Thyroid gland (tissue), 4 donors: ENCODE measurements at regions not wholly inside any gene's neighbourhood (a gene's known extent, or its start where the extent isn't known, plus 50 kb on each side); places are given as distances from the start of the nearest gene placed in this dataset.

Experiments used
- DNase-seq, 2 donors: peaks; one replicate each; pipeline ENCODE4 v3.0.0-alpha.2; 2019
- H3K27ac ChIP-seq, 3 donors: fragments of 200-600 bp; sonication (generic); 1 replicate in 2 of 3; 2 replicates in 1 of 3; pipeline ENCODE4 v1.5.1; 2016 to 2019; ENCODE audit warnings: mild to moderate bottlenecking in 1 of 3, moderate library complexity in 1 of 3
- H3K27me3 ChIP-seq: fragments of 200-600 bp; sonication (generic); one replicate; pipeline ENCODE4 v1.5.1; 2019
- H3K36me3 ChIP-seq, 2 donors: fragments of 200-600 bp; sonication (generic); one replicate each; pipeline ENCODE4 v1.5.1; 2016 to 2019
- H3K4me1 ChIP-seq, 2 donors: fragments of 200-600 bp; sonication (generic); one replicate each; pipeline ENCODE4 v1.5.1; 2017 to 2019
- H3K4me3 ChIP-seq, 3 donors: fragments of 200-600 bp; sonication (generic); replicated peaks in 1 of 3; 1 replicate in 2 of 3; 2 replicates in 1 of 3; pipeline ENCODE4 v1.5.1; 2016; ENCODE audit warnings: mild to moderate bottlenecking in 1 of 3
- H3K9me3 ChIP-seq: fragments of 200-600 bp; sonication (generic); one replicate; pipeline ENCODE4 v1.5.1; 2017
- CTCF ChIP-seq, 6 experiments: fragments of 200-600 bp in 3 of 6; fragments of 450-650 bp in 3 of 6; sonication (generic) in 3 of 6; IDR thresholded peaks; one replicate each; pipeline ENCODE4 v1.5.1; 2016 to 2019; ENCODE audit warnings: antibody characterized with exemption in 6 of 6, mild to moderate bottlenecking in 2 of 6, inconsistent platforms in 1 of 6, moderate library complexity in 1 of 6
- POLR2A ChIP-seq, 2 donors: fragments of 450-650 bp; IDR thresholded peaks; one replicate each; pipeline ENCODE4 v1.6.1; 2017; ENCODE audit warnings: antibody characterized with exemption in 2 of 2, mild to moderate bottlenecking in 2 of 2, moderate library complexity in 1 of 2
- WGBS, 2 donors: methylation state at CpG; one replicate each; pipeline ENCODE4 v1.1.5; 2017; 5-methylcytosine and 5-hydroxymethylcytosine counted together
- intact Hi-C: fragments of 100-400 bp; cut with DNase I; formaldehyde crosslinking; loops from one replicate; pipeline ENCODE4 v1.15.1; 2023

GRCh38 chr1:163885510-163885909, 563.8 kb downstream of the NUF2 start:
- TF ChIP-seq CTCF (IDR thresholded peaks at IDR 0.05) (no peak), POLR2A (IDR thresholded peaks at IDR 0.05) (no peak)
- Histone ChIP-seq H3K36me3 (no peaks in the 10 kb centered on the region), H3K27ac (no peak overlapping the region), H3K9me3 (no peaks in the 10 kb centered on the region), H3K27me3 (no peaks in the 10 kb centered on the region), H3K4me1 (no peaks in the 10 kb centered on the region), H3K4me3 (no peak overlapping the region)
- DNase-seq: no peak
- intact Hi-C loops: no loop called here
- 88 to 93% methylated on average over 8 of the region's 8 CpGs for WGBS, 2 donors

GRCh38 chr1:163896001-163896400, 574.2 kb downstream of the NUF2 start:
- Histone ChIP-seq H3K9me3 (no peaks in the 10 kb centered on the region), H3K4me3 (no peak overlapping the region), H3K36me3 (no peaks in the 10 kb centered on the region), H3K27me3 (no peaks in the 10 kb centered on the region), H3K27ac (no peak overlapping the region), H3K4me1 (no peaks in the 10 kb centered on the region)
- 59 to 75% methylated on average over 1 of the region's 1 CpG for WGBS, 2 donors
- intact Hi-C loops: no loop called here
- TF ChIP-seq CTCF (IDR thresholded peaks at IDR 0.05) (no peak), POLR2A (IDR thresholded peaks at IDR 0.05) (no peak)
- DNase-seq: no peak

- H3K4me3 ChIP-seq: no peak overlapping the region
- H3K4me1 ChIP-seq: no peaks in the 10 kb centered on the region
- H3K27ac ChIP-seq: no peak overlapping the region
- no peaks in the 10 kb centered on the region for H3K27me3 ChIP-seq
- 61 to 70% methylated on average over 5 of the region's 5 CpGs for WGBS, 2 donors
- H3K9me3 ChIP-seq: no peaks in the 10 kb centered on the region
- DNase-seq: peak in 1 of 2 donors; percentile 2
- no peak for TF ChIP-seq CTCF (IDR thresholded peaks at IDR 0.05)
- no peak for TF ChIP-seq POLR2A (IDR thresholded peaks at IDR 0.05)
- intact Hi-C loops: no loop called here
- H3K36me3 ChIP-seq: no peaks in the 10 kb centered on the region
Observed at GRCh38 chr1:163897412-163898155, 575.8 kb downstream of the NUF2 start.

GRCh38 chr1:163906283-163906682, 584.5 kb downstream of the NUF2 start:
- Histone ChIP-seq H3K27ac (no peak overlapping the region), H3K4me3 (no peak overlapping the region), H3K36me3 (no peaks in the 10 kb centered on the region), H3K9me3 (no peaks in the 10 kb centered on the region), H3K27me3 (no peaks in the 10 kb centered on the region), H3K4me1 (no peaks in the 10 kb centered on the region)
- no peak for DNase-seq
- TF ChIP-seq POLR2A (IDR thresholded peaks at IDR 0.05): no peak
- no peak for TF ChIP-seq CTCF (IDR thresholded peaks at IDR 0.05)
- intact Hi-C loops: no loop called here

- DNase-seq: no peak
- WGBS, 2 donors: 75 to 78% methylated on average over 4 of the region's 4 CpGs
- Histone ChIP-seq H3K4me1 (no peaks in the 10 kb centered on the region), H3K9me3 (no peaks in the 10 kb centered on the region), H3K4me3 (no peak overlapping the region), H3K27me3 (no peaks in the 10 kb centered on the region), H3K36me3 (no peaks in the 10 kb centered on the region), H3K27ac (no peak overlapping the region)
- intact Hi-C loops: no loop called here
- TF ChIP-seq CTCF (IDR thresholded peaks at IDR 0.05) (no peak), POLR2A (IDR thresholded peaks at IDR 0.05) (no peak)
Observed at GRCh38 chr1:163912170-163912884, 590.6 kb downstream of the NUF2 start.
